Hepatocyte (in vitro differentiated cells): ENCODE measurements at regions not wholly inside any gene's neighbourhood (a gene's known extent, or its start where the extent isn't known, plus 50 kb on each side); places are given as distances from the start of the nearest gene placed in this dataset.

Experiments
- EZH2 ChIP-seq: fragments of 200-600 bp; sonication (generic); IDR thresholded peaks from 2 replicates; pipeline ENCODE4 v1.6.1; 2016; ENCODE audit warnings: antibody characterized with exemption, mild to moderate bottlenecking, borderline replicate concordance
- TF ChIP-seq, protein P1 (sequence below): fragments of 200-600 bp; sonication (generic); IDR thresholded peaks from 2 replicates; pipeline ENCODE4 v1.5.1; 2016; ENCODE audit warnings: antibody characterized with exemption, mild to moderate bottlenecking; ENCODE audit not compliant: poor library complexity

DNA sequence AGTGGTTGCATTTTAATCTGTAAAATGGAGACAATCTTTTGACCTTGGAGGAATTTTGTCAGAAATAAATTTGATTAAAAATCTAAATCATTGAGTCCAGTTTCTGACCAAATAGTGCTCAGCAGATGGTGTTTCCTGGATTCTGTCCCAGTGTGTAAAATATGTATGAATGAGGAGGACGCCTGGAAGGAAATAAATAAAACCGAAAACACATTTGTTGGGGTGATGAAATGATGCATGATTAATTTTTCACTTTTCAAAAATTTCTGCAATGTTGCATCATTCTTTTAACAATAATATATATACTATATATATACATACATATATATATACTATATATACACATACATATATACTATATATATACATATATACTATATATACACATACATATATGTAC, 261.1 kb upstream of the TRIB2 start:
- TF ChIP-seq EZH2 = no peak
- TF ChIP-seq, protein P1, sequence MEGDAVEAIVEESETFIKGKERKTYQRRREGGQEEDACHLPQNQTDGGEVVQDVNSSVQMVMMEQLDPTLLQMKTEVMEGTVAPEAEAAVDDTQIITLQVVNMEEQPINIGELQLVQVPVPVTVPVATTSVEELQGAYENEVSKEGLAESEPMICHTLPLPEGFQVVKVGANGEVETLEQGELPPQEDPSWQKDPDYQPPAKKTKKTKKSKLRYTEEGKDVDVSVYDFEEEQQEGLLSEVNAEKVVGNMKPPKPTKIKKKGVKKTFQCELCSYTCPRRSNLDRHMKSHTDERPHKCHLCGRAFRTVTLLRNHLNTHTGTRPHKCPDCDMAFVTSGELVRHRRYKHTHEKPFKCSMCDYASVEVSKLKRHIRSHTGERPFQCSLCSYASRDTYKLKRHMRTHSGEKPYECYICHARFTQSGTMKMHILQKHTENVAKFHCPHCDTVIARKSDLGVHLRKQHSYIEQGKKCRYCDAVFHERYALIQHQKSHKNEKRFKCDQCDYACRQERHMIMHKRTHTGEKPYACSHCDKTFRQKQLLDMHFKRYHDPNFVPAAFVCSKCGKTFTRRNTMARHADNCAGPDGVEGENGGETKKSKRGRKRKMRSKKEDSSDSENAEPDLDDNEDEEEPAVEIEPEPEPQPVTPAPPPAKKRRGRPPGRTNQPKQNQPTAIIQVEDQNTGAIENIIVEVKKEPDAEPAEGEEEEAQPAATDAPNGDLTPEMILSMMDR = no peak
